Gastroesophageal sphincter (tissue), 4 donors: ENCODE measurements at regions not wholly inside any gene's neighbourhood (a gene's known extent, or its start where the extent isn't known, plus 50 kb on each side); places are given as distances from the start of the nearest gene placed in this dataset.

Experiments used
- ATAC-seq: fragments of 150-250 bp; one replicate; pipeline ENCODE4 v1.9.1; 2016; ENCODE audit warnings: mild to moderate bottlenecking, moderate library complexity
- H3K27ac ChIP-seq, 4 donors: fragments of 200-600 bp; sonication (generic) in 3 of 4; 1 replicate in 3 of 4; 2 replicates in 1 of 4; pipeline ENCODE4 v1.5.1; 2016 to 2019
- H3K27me3 ChIP-seq: fragments of 200-600 bp; sonication (generic); one replicate; pipeline ENCODE4 v1.5.1; 2019
- H3K36me3 ChIP-seq, 2 donors: fragments of 200-600 bp; sonication (generic); one replicate each; pipeline ENCODE4 v1.5.1; 2019; ENCODE audit warnings: control low read depth in 1 of 2
- H3K4me1 ChIP-seq, 3 donors: fragments of 200-600 bp; sonication (generic); 1 replicate in 2 of 3; 2 replicates in 1 of 3; pipeline ENCODE4 v1.5.1; 2016 to 2019; ENCODE audit warnings: control low read depth in 2 of 3
- H3K4me3 ChIP-seq, 2 donors: fragments of 200-600 bp; sonication (generic); one replicate each; pipeline ENCODE4 v1.5.1; 2019; ENCODE audit warnings: mild to moderate bottlenecking in 1 of 2, moderate library complexity in 1 of 2
- H3K9me3 ChIP-seq, 3 donors: fragments of 200-600 bp; sonication (generic); one replicate each; pipeline ENCODE4 v1.5.1; 2017 to 2019; ENCODE audit warnings: control low read depth in 2 of 3
- CTCF ChIP-seq, 4 experiments: fragments of 200-600 bp in 2 of 4; fragments of 450-650 bp in 2 of 4; sonication (generic) in 1 of 4; IDR thresholded peaks; one replicate each; pipeline ENCODE4 v1.5.1; 2017 to 2019; ENCODE audit warnings: antibody characterized with exemption in 4 of 4, mild to moderate bottlenecking in 2 of 4, moderate library complexity in 2 of 4
- EP300 ChIP-seq: sonication (generic); formaldehyde crosslinking; IDR thresholded peaks from one replicate; pipeline ENCODE4 v1.6.1; 2017; ENCODE audit warnings: antibody characterized with exemption, mild to moderate bottlenecking
- POLR2A ChIP-seq, 2 donors: fragments of 450-650 bp; IDR thresholded peaks; one replicate each; pipeline ENCODE4 v1.6.1; 2017; ENCODE audit warnings: antibody characterized with exemption in 2 of 2, mild to moderate bottlenecking in 2 of 2, moderate library complexity in 1 of 2
- POLR2AphosphoS5 ChIP-seq: sonication (generic); formaldehyde crosslinking; IDR thresholded peaks from one replicate; pipeline ENCODE4 v1.6.1; 2017; ENCODE audit warnings: antibody characterized with exemption
- WGBS, 2 donors: methylation state at CpG; one replicate each; pipeline ENCODE4 v1.1.5; 2018; ENCODE audit warnings: low coverage in 1 of 2; 5-methylcytosine and 5-hydroxymethylcytosine counted together

- no peaks in the 10 kb centered on the region for H3K36me3 ChIP-seq
- no peak for ATAC-seq
- no peaks in the 10 kb centered on the region for H3K9me3 ChIP-seq
- no peak overlapping the region for H3K4me3 ChIP-seq
- 59 to 60% methylated on average over 5 of the region's 5 CpGs for WGBS, 2 donors
- H3K27ac ChIP-seq, result no peak overlapping the region
- no peaks in the 10 kb centered on the region for H3K27me3 ChIP-seq
- TF ChIP-seq POLR2A (IDR thresholded peaks at IDR 0.05) (no peak), EP300 (no peak), POLR2AphosphoS5 (no peak), CTCF (IDR thresholded peaks at IDR 0.05) (no peak)
- no peaks in the 10 kb centered on the region for H3K4me1 ChIP-seq
Measured at GRCh38 chr1:72498371-72498770, 216.0 kb upstream of the NEGR1 start.

GRCh38 chr1:72489801-72490200 is 207.5 kb upstream of the NEGR1 start:
- no peak for ATAC-seq
- H3K27me3 ChIP-seq, result no peaks in the 10 kb centered on the region
- TF ChIP-seq POLR2AphosphoS5 (no peak), CTCF (IDR thresholded peaks at IDR 0.05) (no peak), POLR2A (IDR thresholded peaks at IDR 0.05) (no peak), EP300 (no peak)
- H3K9me3 ChIP-seq, result no peaks in the 10 kb centered on the region
- H3K36me3 ChIP-seq, result no peaks in the 10 kb centered on the region
- no peak overlapping the region for H3K27ac ChIP-seq
- H3K4me1 ChIP-seq, result peaks cover 0 to 6% (median 0%) of the 10 kb centered on the region in 3 donors
- no peak overlapping the region for H3K4me3 ChIP-seq

GRCh38 chr1:72485801-72486200 is 203.5 kb upstream of the NEGR1 start:
- Histone ChIP-seq H3K27ac (peak overlapping the region in 1 of 4 donors; percentile 20), H3K36me3 (no peaks in the 10 kb centered on the region), H3K27me3 (no peaks in the 10 kb centered on the region), H3K4me3 (no peak overlapping the region), H3K9me3 (no peaks in the 10 kb centered on the region), H3K4me1 (peaks cover 0 to 6% (median 0%) of the 10 kb centered on the region in 3 donors)
- no peak for ATAC-seq
- no peak for TF ChIP-seq EP300
- TF ChIP-seq CTCF (IDR thresholded peaks at IDR 0.05), result no peak
- TF ChIP-seq POLR2A (IDR thresholded peaks at IDR 0.05), result no peak
- TF ChIP-seq POLR2AphosphoS5, result no peak
- WGBS, 2 donors, result 0 to 4% methylated on average over 1 of the region's 1 CpG

- peaks cover 0 to 6% (median 0%) of the 10 kb centered on the region in 3 donors for H3K4me1 ChIP-seq
- no peaks in the 10 kb centered on the region for H3K27me3 ChIP-seq
- H3K27ac ChIP-seq, result no peak overlapping the region
- no peaks in the 10 kb centered on the region for H3K9me3 ChIP-seq
- no peaks in the 10 kb centered on the region for H3K36me3 ChIP-seq
- TF ChIP-seq POLR2AphosphoS5, result no peak
- no peak for TF ChIP-seq EP300
- no peak for TF ChIP-seq CTCF (IDR thresholded peaks at IDR 0.05)
- no peak for TF ChIP-seq POLR2A (IDR thresholded peaks at IDR 0.05)
- ATAC-seq, result no peak
- no peak overlapping the region for H3K4me3 ChIP-seq
Measured at GRCh38 chr1:72483846-72484357, 201.6 kb upstream of the NEGR1 start.

GRCh38 chr1:72482736-72483413 is 200.5 kb upstream of the NEGR1 start:
- ATAC-seq, result no peak
- H3K4me1 ChIP-seq, result peaks cover 0 to 6% (median 0%) of the 10 kb centered on the region in 3 donors
- no peak overlapping the region for H3K4me3 ChIP-seq
- H3K27me3 ChIP-seq, result no peaks in the 10 kb centered on the region
- H3K27ac ChIP-seq, result no peak overlapping the region
- WGBS, 2 donors, result 53 to 62% methylated on average over 4 to 6 of the region's 6 CpGs
- H3K36me3 ChIP-seq, result no peaks in the 10 kb centered on the region
- H3K9me3 ChIP-seq, result no peaks in the 10 kb centered on the region
- TF ChIP-seq POLR2AphosphoS5 (no peak), POLR2A (IDR thresholded peaks at IDR 0.05) (no peak), EP300 (no peak), CTCF (IDR thresholded peaks at IDR 0.05) (no peak)
